GM12891 (cell line): ENCODE measurements at regions not wholly inside any gene's neighbourhood (a gene's known extent, or its start where the extent isn't known, plus 50 kb on each side); places are given as distances from the start of the nearest gene placed in this dataset.

ENCODE experiments used
- PAX5 ChIP-seq: IDR thresholded peaks from 2 replicates; pipeline ENCODE4 v1.6.1; 2011; ENCODE audit warnings: low read length, moderate library complexity, mild to moderate bottlenecking; ENCODE audit not compliant: insufficient read depth, severe bottlenecking
- POLR2A ChIP-seq: IDR thresholded peaks from 2 replicates; pipeline ENCODE4 v1.6.1; 2011; ENCODE audit warnings: low read depth, low read length, control low read depth
- POLR2AphosphoS5 ChIP-seq: IDR thresholded peaks from 2 replicates; pipeline ENCODE4 v1.6.1; 2011; ENCODE audit warnings: low read depth, low read length, control low read depth
- POU2F2 ChIP-seq: IDR thresholded peaks from 2 replicates; pipeline ENCODE4 v1.6.1; 2011; ENCODE audit warnings: low read depth, mild to moderate bottlenecking, control low read depth, low read length, moderate library complexity
- SPI1 ChIP-seq: IDR thresholded peaks from 2 replicates; pipeline ENCODE4 v1.6.1; 2011; ENCODE audit warnings: low read depth, low read length, control low read depth
- TAF1 ChIP-seq: IDR thresholded peaks from 2 replicates; pipeline ENCODE4 v1.6.1; 2011; ENCODE audit warnings: low read depth, low read length, control low read depth

- TF ChIP-seq POLR2A (no peak), PAX5 (no peak), TAF1 (no peak), SPI1 (no peak), POU2F2 (no peak), POLR2AphosphoS5 (no peak)
Measured at GRCh38 chr2:4214444-4215205, 511.2 kb downstream of the DCDC2C start.
